ENCODE measurements at regions not wholly inside any gene's neighbourhood (a gene's known extent, or its start where the extent isn't known, plus 50 kb on each side); places are given as distances from the start of the nearest gene placed in this dataset.

DNA sequence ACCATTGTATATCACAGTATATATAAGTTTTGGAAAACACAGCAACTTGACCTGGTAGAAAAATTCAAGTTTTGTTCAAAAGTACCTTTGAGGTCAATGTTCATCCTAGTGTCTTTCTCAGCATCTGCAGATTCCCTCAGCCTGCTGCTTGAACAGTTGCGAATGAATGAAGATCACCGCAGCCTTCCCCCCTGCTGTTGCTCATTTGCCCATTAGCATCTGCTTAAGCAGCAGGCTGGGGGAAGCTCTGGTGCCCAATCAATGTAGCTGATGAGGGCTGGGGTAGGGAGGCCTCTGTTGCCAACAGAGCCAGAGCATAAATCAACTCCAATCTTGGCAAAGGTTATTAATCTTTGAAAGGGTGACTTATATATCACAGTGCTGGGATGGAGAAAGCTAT, 586.5 kb upstream of the PTPRD start:
- H3K27me3 ChIP-seq (ENCODE audit: control insufficient read depth, insufficient read depth, low read length), result no peaks in the 10 kb centered on the region
- TF ChIP-seq, protein P1, sequence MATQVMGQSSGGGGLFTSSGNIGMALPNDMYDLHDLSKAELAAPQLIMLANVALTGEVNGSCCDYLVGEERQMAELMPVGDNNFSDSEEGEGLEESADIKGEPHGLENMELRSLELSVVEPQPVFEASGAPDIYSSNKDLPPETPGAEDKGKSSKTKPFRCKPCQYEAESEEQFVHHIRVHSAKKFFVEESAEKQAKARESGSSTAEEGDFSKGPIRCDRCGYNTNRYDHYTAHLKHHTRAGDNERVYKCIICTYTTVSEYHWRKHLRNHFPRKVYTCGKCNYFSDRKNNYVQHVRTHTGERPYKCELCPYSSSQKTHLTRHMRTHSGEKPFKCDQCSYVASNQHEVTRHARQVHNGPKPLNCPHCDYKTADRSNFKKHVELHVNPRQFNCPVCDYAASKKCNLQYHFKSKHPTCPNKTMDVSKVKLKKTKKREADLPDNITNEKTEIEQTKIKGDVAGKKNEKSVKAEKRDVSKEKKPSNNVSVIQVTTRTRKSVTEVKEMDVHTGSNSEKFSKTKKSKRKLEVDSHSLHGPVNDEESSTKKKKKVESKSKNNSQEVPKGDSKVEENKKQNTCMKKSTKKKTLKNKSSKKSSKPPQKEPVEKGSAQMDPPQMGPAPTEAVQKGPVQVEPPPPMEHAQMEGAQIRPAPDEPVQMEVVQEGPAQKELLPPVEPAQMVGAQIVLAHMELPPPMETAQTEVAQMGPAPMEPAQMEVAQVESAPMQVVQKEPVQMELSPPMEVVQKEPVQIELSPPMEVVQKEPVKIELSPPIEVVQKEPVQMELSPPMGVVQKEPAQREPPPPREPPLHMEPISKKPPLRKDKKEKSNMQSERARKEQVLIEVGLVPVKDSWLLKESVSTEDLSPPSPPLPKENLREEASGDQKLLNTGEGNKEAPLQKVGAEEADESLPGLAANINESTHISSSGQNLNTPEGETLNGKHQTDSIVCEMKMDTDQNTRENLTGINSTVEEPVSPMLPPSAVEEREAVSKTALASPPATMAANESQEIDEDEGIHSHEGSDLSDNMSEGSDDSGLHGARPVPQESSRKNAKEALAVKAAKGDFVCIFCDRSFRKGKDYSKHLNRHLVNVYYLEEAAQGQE (IDR thresholded peaks at IDR 0.05; ENCODE audit: insufficient read depth in 1 of 2, low read depth in 2 of 2, low read length in 1 of 2), result no peak
- no peak for TF ChIP-seq CTCF (IDR thresholded peaks at IDR 0.05)
- TF ChIP-seq TCF7L2 (IDR thresholded peaks at IDR 0.05; ENCODE audit: low read depth, low read length), result no peak
- no peak for TF ChIP-seq POLR2AphosphoS5 (IDR thresholded peaks at IDR 0.05; ENCODE audit: low read depth, low read length)
- TF ChIP-seq SIN3A (IDR thresholded peaks at IDR 0.05; ENCODE audit: borderline replicate concordance, insufficient read depth, low read depth, low read length), result no peak
- in situ Hi-C loops (cut with HindIII; ENCODE audit: low pct_unique_long_range_greater_than_20kb, low sequenced_read_pairs), result no loop called here
- no peak overlapping the region for H3K4me3 ChIP-seq (ENCODE audit: low read depth in 2 of 2, low read length in 2 of 2)
- no peaks in the 10 kb centered on the region for H3K9me3 ChIP-seq (ENCODE audit: control insufficient read depth, insufficient read depth, low read depth, low read length)
- intact Hi-C loops (cut with micrococcal nuclease; ENCODE audit: unreplicated experiment), result no loop called here
- DNase-seq (ENCODE audit: low read depth, low spot score) (no peak), ATAC-seq (no peak)
- no peaks in the 10 kb centered on the region for H3K36me3 ChIP-seq (ENCODE audit: control insufficient read depth, insufficient read depth, low read length)
- CTCF ChIA-PET, result no interaction called here
- no peaks in the 10 kb centered on the region for H3K4me1 ChIP-seq (ENCODE audit: control insufficient read depth, insufficient read depth, low read length)
- POLR2A ChIA-PET, result no interaction called here
- no peak overlapping the region for H3K27ac ChIP-seq (ENCODE audit: low read length)
- BruUV-seq (replicated peaks), result no TSS peak

- intact Hi-C loops (cut with micrococcal nuclease; ENCODE audit: unreplicated experiment), result no loop called here
Measured at GRCh38 chr9:11204521-11204920, 591.7 kb upstream of the PTPRD start.

More at GRCh38 chr9:11204521-11204920, 591.7 kb upstream of the PTPRD start:
- Histone ChIP-seq H3K4me3 (ENCODE audit: low read depth in 2 of 2, low read length in 2 of 2) (no peak overlapping the region), H3K27me3 (ENCODE audit: control insufficient read depth, insufficient read depth, low read length) (no peaks in the 10 kb centered on the region), H3K4me1 (ENCODE audit: control insufficient read depth, insufficient read depth, low read length) (no peaks in the 10 kb centered on the region), H3K36me3 (ENCODE audit: control insufficient read depth, insufficient read depth, low read length) (no peaks in the 10 kb centered on the region), H3K27ac (ENCODE audit: low read length) (no peak overlapping the region), H3K9me3 (ENCODE audit: control insufficient read depth, insufficient read depth, low read depth, low read length) (no peaks in the 10 kb centered on the region)
- TF ChIP-seq POLR2AphosphoS5 (IDR thresholded peaks at IDR 0.05; ENCODE audit: low read depth, low read length), result no peak
- TF ChIP-seq TCF7L2 (IDR thresholded peaks at IDR 0.05; ENCODE audit: low read depth, low read length), result no peak
- TF ChIP-seq CTCF (IDR thresholded peaks at IDR 0.05), result no peak
- TF ChIP-seq SIN3A (IDR thresholded peaks at IDR 0.05; ENCODE audit: borderline replicate concordance, insufficient read depth, low read depth, low read length), result no peak
- TF ChIP-seq, protein P1 (IDR thresholded peaks at IDR 0.05; ENCODE audit: insufficient read depth in 1 of 2, low read depth in 2 of 2, low read length in 1 of 2), result no peak
- CTCF ChIA-PET, result no interaction called here
- no peak for ATAC-seq
- DNase-seq (ENCODE audit: low read depth, low spot score), result no peak
- POLR2A ChIA-PET, result no interaction called here
- no TSS peak for BruUV-seq (replicated peaks)
- in situ Hi-C loops (cut with HindIII; ENCODE audit: low pct_unique_long_range_greater_than_20kb, low sequenced_read_pairs), result no loop called here

Data from Panc1 (cell line).